ENCODE measurements at regions not wholly inside any gene's neighbourhood (a gene's known extent, or its start where the extent isn't known, plus 50 kb on each side); places are given as distances from the start of the nearest gene placed in this dataset.

DNA sequence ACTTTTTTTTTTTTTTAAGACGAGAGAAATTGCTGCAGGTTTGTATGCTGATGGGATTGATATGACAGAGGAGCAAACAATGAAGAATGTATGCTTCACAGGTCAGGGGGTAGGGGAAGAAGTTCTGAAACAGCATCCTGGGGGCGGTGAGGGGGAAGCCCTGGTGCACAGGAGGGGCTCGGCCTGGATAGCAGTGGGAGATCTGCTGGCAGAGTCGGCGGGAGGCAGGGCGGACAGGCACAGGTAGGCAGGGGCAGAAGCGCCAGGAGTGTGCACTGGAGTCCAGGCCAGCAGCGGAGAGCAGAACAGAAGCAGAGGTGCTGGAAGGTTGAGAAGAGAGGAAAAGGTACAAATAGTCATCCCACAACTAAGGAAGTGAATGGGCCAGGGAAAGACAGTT lies 175.4 kb downstream of the SNX10 start:
- no peak for ATAC-seq (ENCODE audit: low read depth in 2 of 2)

DNA sequence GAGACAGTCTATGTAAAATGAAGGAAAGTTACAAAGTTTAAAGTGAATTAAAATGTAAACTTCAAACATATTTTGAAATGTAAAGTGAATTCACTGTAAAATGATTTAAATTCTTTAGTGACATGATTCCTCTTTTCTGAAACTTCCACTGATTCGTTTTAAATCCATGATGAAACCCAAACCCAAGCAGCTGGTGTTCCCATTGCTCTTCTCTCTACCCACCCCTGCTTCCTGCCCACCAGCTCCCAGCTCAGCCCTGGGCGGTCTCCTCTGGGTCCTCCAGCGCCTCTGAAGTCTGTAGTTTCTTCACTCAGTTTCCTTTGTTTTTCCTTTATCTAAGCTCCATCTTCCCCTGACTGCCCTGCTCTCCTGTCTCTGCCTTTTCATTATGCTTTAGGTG lies 175.9 kb downstream of the SNX10 start:
- Mint-ChIP-seq H3K36me3 (no peaks in the 10 kb centered on the region), H3K4me1 (no peaks in the 10 kb centered on the region), H3K27me3 (peaks cover 0 to 9% (median 4%) of the 10 kb centered on the region in 3 donors), H3K9me3 (no peaks in the 10 kb centered on the region), H3K27ac (no peak overlapping the region), H3K4me3 (no peak overlapping the region)
- ATAC-seq (ENCODE audit: low read depth in 2 of 2) (no peak), DNase-seq (no peak)

More for the DNA sequence above, 175.4 kb downstream of the SNX10 start:
- Mint-ChIP-seq H3K27me3 (peaks cover 0 to 9% (median 0%) of the 10 kb centered on the region in 3 donors), H3K4me3 (no peak overlapping the region), H3K36me3 (no peaks in the 10 kb centered on the region), H3K27ac (no peak overlapping the region), H3K4me1 (no peaks in the 10 kb centered on the region), H3K9me3 (no peaks in the 10 kb centered on the region)
- no peak for DNase-seq

DNA sequence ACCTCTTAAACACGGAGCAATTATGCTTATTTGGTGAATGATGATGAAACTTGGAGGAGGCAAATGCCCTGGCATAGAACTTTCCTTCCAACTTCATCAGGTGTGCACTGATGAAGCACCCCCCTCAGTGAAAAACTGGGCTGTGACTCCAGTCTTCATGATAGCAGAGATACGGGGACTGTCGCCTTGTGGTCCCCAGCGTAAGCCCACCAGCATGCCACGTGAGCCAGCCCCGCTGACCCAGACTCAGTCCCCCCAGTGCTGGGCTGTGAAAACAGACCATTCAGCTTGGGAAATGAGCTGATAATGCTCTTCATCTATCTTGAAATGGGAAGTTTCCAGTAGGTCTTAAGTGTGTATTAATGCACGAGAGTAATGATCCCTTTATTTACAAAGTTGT lies 177.0 kb downstream of the SNX10 start:
- peaks cover 0 to 9% (median 5%) of the 10 kb centered on the region in 3 donors for H3K27me3 Mint-ChIP-seq
- H3K4me3 Mint-ChIP-seq, result no peak overlapping the region
- DNase-seq (no peak), ATAC-seq (ENCODE audit: low read depth in 2 of 2) (no peak)
- no peaks in the 10 kb centered on the region for H3K36me3 Mint-ChIP-seq
- no peak overlapping the region for H3K27ac Mint-ChIP-seq
- H3K4me1 Mint-ChIP-seq, result no peaks in the 10 kb centered on the region
- no peaks in the 10 kb centered on the region for H3K9me3 Mint-ChIP-seq

DNA sequence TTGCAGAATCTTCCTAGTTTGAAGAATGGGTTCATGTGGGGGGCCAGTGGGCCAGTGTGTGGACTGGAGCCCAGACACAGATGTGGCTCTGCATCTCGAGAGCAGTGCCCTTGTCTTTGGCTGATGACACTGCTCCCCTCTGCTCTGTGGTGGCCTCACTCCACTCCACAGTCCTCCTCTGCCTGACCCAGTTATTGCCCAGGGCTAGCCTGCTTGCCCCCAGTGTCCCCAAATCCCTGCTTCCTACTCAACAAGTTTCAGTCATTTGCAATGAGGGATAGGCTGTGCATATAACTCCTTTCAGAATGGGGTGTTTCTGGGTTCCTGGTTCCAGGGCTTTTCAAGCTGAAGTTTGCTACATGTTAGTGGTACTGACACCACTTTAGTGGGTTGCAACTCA lies 177.5 kb downstream of the SNX10 start:
- DNase-seq (no peak), ATAC-seq (ENCODE audit: low read depth in 2 of 2) (no peak)
- H3K36me3 Mint-ChIP-seq, result no peaks in the 10 kb centered on the region
- peaks cover 4 to 13% (median 5%) of the 10 kb centered on the region in 3 donors for H3K27me3 Mint-ChIP-seq
- no peak overlapping the region for H3K4me3 Mint-ChIP-seq
- H3K27ac Mint-ChIP-seq, result no peak overlapping the region
- H3K9me3 Mint-ChIP-seq, result no peaks in the 10 kb centered on the region
- no peaks in the 10 kb centered on the region for H3K4me1 Mint-ChIP-seq

DNA sequence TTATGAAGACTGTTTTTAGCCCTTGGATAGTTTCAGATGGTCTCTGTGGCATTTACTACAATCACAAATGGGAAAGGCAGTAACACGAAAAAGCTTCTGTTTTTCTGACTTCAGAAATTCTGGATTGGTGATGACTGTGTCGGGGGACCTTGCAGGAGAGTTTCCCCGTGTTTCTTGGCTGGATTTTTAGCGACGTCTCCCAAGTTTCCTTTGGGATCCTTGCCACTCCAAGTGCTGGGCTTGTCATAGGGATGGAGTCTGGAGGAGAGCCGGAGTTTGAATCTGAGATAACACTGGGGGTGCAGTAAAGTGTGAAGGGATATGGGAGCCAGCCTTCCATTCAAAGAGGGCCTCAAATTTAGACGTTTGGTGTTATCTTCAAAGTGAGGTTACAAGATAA lies 179.0 kb downstream of the SNX10 start:
- Mint-ChIP-seq H3K27ac (no peak overlapping the region), H3K27me3 (peaks cover 4 to 17% (median 5%) of the 10 kb centered on the region in 3 donors), H3K4me3 (no peak overlapping the region), H3K36me3 (no peaks in the 10 kb centered on the region), H3K9me3 (no peaks in the 10 kb centered on the region), H3K4me1 (no peaks in the 10 kb centered on the region)
- no peak for DNase-seq
- no peak for ATAC-seq (ENCODE audit: low read depth in 2 of 2)

DNA sequence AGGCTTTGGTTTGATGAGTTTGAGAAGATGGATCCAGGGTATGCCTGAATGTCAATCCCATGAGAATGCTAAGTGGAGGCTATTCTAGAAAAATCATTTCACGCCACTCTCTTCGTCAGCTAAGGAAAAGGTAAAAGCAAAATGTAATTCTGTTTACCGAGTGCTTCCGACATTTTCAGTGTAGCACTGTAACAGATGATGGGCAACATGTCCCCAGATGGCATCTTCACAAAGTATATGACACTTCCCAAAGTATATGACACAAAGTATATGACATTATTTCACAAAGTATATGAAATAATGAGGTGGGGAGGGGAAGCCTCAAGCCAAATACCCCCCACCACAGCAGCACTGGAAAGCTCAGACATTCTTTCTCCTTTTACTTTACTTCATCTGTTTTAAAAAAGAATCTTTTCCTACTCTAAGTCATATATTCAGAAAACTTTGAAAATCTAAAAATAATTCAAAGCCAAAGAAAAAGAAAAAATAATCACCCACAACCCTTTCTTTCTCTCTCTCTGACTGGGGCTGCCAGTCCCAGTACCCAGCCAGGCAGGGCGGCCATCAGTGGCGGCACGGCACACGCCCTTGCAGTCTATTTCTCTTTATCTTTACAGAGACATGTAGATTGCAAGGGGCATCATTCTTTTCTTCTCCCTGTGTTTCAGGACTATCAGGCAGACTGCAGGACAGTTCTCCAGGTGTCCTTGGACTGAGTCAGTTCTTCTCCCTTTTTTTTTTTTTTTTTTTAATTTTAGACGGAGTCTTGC lies 179.8 kb downstream of the SNX10 start:
- no peaks in the 10 kb centered on the region for H3K4me1 Mint-ChIP-seq

GRCh38 chr7:26472971-26473370 lies 181.3 kb downstream of the SNX10 start:
- DNase-seq (no peak), ATAC-seq (ENCODE audit: low read depth in 2 of 2) (no peak)
- H3K27me3 Mint-ChIP-seq, result peaks cover 4 to 22% (median 5%) of the 10 kb centered on the region in 3 donors
- no peak overlapping the region for H3K27ac Mint-ChIP-seq
- H3K4me3 Mint-ChIP-seq, result no peak overlapping the region
- H3K9me3 Mint-ChIP-seq, result no peaks in the 10 kb centered on the region
- no peaks in the 10 kb centered on the region for H3K4me1 Mint-ChIP-seq
- H3K36me3 Mint-ChIP-seq, result no peaks in the 10 kb centered on the region

More for the DNA sequence above, 179.8 kb downstream of the SNX10 start:
- ATAC-seq (ENCODE audit: low read depth in 2 of 2), result no peak
- Mint-ChIP-seq H3K9me3 (no peaks in the 10 kb centered on the region), H3K4me3 (no peak overlapping the region), H3K27ac (no peak overlapping the region), H3K27me3 (peaks cover 4 to 22% (median 5%) of the 10 kb centered on the region in 3 donors), H3K36me3 (no peaks in the 10 kb centered on the region)
- DNase-seq, result no peak

DNA sequence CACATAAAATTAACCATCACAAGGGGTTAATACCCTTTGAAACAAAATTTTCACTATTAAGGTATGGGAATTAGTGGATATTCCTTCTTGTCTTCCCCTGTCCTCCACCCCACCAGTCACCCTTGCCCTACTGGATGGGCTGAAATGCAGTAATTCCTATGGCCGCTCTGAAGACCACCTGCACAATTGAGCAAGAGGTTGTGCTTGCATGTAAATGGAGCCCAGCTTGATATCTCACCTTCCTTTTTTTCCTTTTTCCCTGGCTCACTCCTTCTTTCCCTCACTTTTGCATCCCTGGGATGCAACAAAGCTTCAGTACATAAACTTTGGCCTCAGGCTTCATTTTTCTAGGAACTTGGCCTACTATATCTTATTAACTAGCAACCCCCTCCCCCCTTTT lies 184.6 kb downstream of the SNX10 start:
- Mint-ChIP-seq H3K27ac (no peak overlapping the region), H3K9me3 (no peaks in the 10 kb centered on the region), H3K4me3 (no peak overlapping the region), H3K27me3 (peaks cover 5 to 22% (median 9%) of the 10 kb centered on the region in 3 donors), H3K4me1 (peaks cover 0 to 3% (median 0%) of the 10 kb centered on the region in 3 donors), H3K36me3 (no peaks in the 10 kb centered on the region)
- ATAC-seq (ENCODE audit: low read depth in 2 of 2) (no peak), DNase-seq (no peak)

DNA sequence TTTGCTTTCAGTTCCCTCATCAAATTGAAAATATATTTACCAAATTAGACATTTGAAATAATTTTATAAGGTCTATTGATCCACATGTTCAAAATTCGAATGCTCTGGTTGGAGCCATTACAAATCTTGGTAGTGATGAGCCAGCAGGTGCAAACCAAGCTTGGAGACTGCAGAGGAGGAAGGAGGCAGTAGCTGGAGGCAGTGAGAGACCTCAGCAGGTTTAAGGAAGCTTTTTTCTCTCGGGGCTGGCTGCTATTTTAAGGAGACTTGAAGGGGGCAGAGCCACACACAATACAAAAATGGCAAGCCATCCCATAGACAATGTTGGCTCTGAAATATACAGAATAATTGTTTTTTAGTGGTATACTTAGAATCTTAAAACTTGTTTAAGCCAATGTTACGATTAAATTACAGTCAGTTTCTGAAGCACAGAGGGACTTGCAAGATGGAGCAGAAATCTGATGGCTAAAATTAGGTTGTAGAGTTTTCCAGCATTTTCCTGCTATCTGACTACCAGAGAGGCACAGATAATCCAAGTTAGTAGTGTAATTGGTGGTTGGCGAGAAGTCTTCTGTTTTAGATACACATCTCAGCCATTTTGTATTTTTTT lies 185.8 kb downstream of the SNX10 start:
- DNase-seq, result no peak
- Mint-ChIP-seq H3K4me3 (no peak overlapping the region), H3K4me1 (peaks cover 0 to 3% (median 0%) of the 10 kb centered on the region in 3 donors)

DNA sequence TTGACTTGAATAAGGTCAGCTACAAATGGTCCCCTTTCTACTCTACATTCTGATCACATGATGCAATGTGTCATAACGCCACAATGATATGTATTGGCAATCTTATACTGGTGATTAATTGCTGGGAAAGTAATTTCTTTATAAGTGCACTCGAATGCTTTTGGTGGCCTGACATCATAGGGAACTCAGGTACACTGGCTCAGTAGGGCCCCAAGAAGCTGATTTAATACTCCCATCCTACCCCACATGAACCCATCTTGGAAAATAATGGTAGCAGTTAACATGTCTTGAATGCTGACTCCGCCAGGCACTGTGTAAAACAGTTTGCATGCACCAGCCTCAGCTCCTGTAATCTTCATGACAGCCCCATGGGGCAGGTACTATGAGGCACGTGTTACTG lies 186.9 kb downstream of the SNX10 start:
- DNase-seq (no peak), ATAC-seq (ENCODE audit: low read depth in 2 of 2) (no peak)
- H3K36me3 Mint-ChIP-seq, result no peaks in the 10 kb centered on the region

More for the DNA sequence above, 185.8 kb downstream of the SNX10 start:
- no peaks in the 10 kb centered on the region for H3K36me3 Mint-ChIP-seq
- no peaks in the 10 kb centered on the region for H3K9me3 Mint-ChIP-seq
- ATAC-seq (ENCODE audit: low read depth in 2 of 2), result no peak
- peak overlapping the region in 1 of 6 donors; percentile 16 for H3K27ac Mint-ChIP-seq
- H3K27me3 Mint-ChIP-seq, result peaks cover 2 to 22% (median 9%) of the 10 kb centered on the region in 3 donors

GRCh38 chr7:26479581-26479980 lies 187.9 kb downstream of the SNX10 start:
- DNase-seq, result no peak
- no peak for ATAC-seq (ENCODE audit: low read depth in 2 of 2)
- Mint-ChIP-seq H3K4me3 (no peak overlapping the region), H3K4me1 (peaks cover 0 to 3% (median 0%) of the 10 kb centered on the region in 3 donors), H3K9me3 (no peaks in the 10 kb centered on the region), H3K27ac (no peak overlapping the region), H3K27me3 (peaks cover 3 to 27% (median 22%) of the 10 kb centered on the region in 3 donors), H3K36me3 (no peaks in the 10 kb centered on the region)

More for the DNA sequence above, 186.9 kb downstream of the SNX10 start:
- H3K9me3 Mint-ChIP-seq, result no peaks in the 10 kb centered on the region
- peaks cover 0 to 3% (median 0%) of the 10 kb centered on the region in 3 donors for H3K4me1 Mint-ChIP-seq
- H3K27me3 Mint-ChIP-seq, result peaks cover 3 to 25% (median 18%) of the 10 kb centered on the region in 3 donors
- peak overlapping the region in 2 of 6 donors; percentile 2 to 39 for H3K27ac Mint-ChIP-seq
- no peak overlapping the region for H3K4me3 Mint-ChIP-seq

GRCh38 chr7:26480156-26480555 lies 188.5 kb downstream of the SNX10 start:
- H3K9me3 Mint-ChIP-seq, result no peaks in the 10 kb centered on the region
- H3K36me3 Mint-ChIP-seq, result no peaks in the 10 kb centered on the region
- H3K27ac Mint-ChIP-seq, result no peak overlapping the region
- DNase-seq, result no peak
- H3K4me3 Mint-ChIP-seq, result no peak overlapping the region
- H3K27me3 Mint-ChIP-seq, result peaks cover 3 to 33% (median 24%) of the 10 kb centered on the region in 3 donors
- no peak for ATAC-seq (ENCODE audit: low read depth in 2 of 2)
- peaks cover 0 to 3% (median 0%) of the 10 kb centered on the region in 3 donors for H3K4me1 Mint-ChIP-seq

GRCh38 chr7:26482927-26483326 lies 191.3 kb downstream of the SNX10 start:
- Mint-ChIP-seq H3K9me3 (no peaks in the 10 kb centered on the region), H3K27me3 (peaks cover 3 to 29% (median 25%) of the 10 kb centered on the region in 3 donors), H3K4me1 (peaks cover 0 to 3% (median 0%) of the 10 kb centered on the region in 3 donors), H3K36me3 (no peaks in the 10 kb centered on the region), H3K4me3 (no peak overlapping the region), H3K27ac (no peak overlapping the region)
- DNase-seq (no peak), ATAC-seq (ENCODE audit: low read depth in 2 of 2) (no peak)

DNA sequence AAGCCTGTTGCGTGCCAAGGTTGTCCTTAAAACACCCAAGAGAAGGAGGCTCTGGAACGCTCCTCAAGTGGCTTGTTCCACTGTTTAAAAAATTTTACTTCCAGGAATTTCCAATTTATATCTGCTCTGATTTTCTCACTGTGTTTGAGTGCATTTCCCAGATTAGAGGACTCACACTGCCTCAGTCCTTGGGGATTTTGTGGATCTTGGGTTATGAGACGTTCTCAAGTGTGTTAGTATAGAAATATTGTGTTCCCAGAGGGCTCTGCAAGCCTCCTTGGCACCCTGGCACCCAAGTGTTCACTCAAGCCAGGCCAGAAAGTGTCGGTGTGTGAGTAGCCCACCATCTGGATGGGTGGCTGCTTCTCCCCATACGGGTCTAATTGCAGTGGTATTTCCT lies 192.2 kb downstream of the SNX10 start:
- no peak overlapping the region for H3K27ac Mint-ChIP-seq
- DNase-seq (no peak), ATAC-seq (ENCODE audit: low read depth in 2 of 2) (no peak)
- no peaks in the 10 kb centered on the region for H3K36me3 Mint-ChIP-seq
- H3K4me1 Mint-ChIP-seq, result peaks cover 0 to 3% (median 0%) of the 10 kb centered on the region in 3 donors
- no peaks in the 10 kb centered on the region for H3K9me3 Mint-ChIP-seq
- H3K4me3 Mint-ChIP-seq, result no peak overlapping the region
- H3K27me3 Mint-ChIP-seq, result peaks cover 10 to 34% (median 30%) of the 10 kb centered on the region in 3 donors

All from naive B cell (primary cell).